Esophagus muscularis mucosa (tissue), 4 donors: ENCODE measurements at regions not wholly inside any gene's neighbourhood (a gene's known extent, or its start where the extent isn't known, plus 50 kb on each side); places are given as distances from the start of the nearest gene placed in this dataset.
"Not testable (repeated sequence)": the region's sequence is repeated elsewhere in the genome, so short reads cannot be mapped to it uniquely, and the experiment has no call there.

ENCODE experiments used
- CTCF ChIP-seq, 3 experiments: fragments of 200-600 bp in 2 of 3; fragments of 450-650 bp in 1 of 3; sonication (generic) in 2 of 3; IDR thresholded peaks; one replicate each; pipeline ENCODE4 v1.5.1; 2017 to 2019; ENCODE audit warnings: antibody characterized with exemption in 3 of 3, mild to moderate bottlenecking in 2 of 3, moderate library complexity in 1 of 3
- EP300 ChIP-seq: sonication (generic); formaldehyde crosslinking; IDR thresholded peaks from one replicate; pipeline ENCODE4 v1.6.1; 2017; ENCODE audit warnings: antibody characterized with exemption
- POLR2A ChIP-seq: fragments of 450-650 bp; IDR thresholded peaks from one replicate; pipeline ENCODE4 v1.6.1; 2017; ENCODE audit warnings: antibody characterized with exemption, moderate library complexity, mild to moderate bottlenecking, low read depth
- POLR2AphosphoS5 ChIP-seq, 2 donors: sonication (generic); formaldehyde crosslinking; IDR thresholded peaks; one replicate each; pipeline ENCODE4 v1.6.1; 2017; ENCODE audit warnings: antibody characterized with exemption in 2 of 2

- TF ChIP-seq POLR2A; CTCF (IDR thresholded peaks at IDR 0.05); POLR2AphosphoS5 (IDR thresholded peaks at IDR 0.05); EP300: not testable (repeated sequence)
Measured at GRCh38 chr16:29349966-29350365, 56.5 kb downstream of the NPIPB11 start.
